ENCODE measurements at regions not wholly inside any gene's neighbourhood (a gene's known extent, or its start where the extent isn't known, plus 50 kb on each side); places are given as distances from the start of the nearest gene placed in this dataset.
"Not testable (repeated sequence)": the region's sequence is repeated elsewhere in the genome, so short reads cannot be mapped to it uniquely, and the experiment has no call there.

- DNase-seq, result no peak
Measured at GRCh38 chr14:104398656-104399055, 180.9 kb upstream of the C14orf180 start.

GRCh38 chr14:104399432-104400155, 180.0 kb upstream of the C14orf180 start:
- no peak for DNase-seq

DNA sequence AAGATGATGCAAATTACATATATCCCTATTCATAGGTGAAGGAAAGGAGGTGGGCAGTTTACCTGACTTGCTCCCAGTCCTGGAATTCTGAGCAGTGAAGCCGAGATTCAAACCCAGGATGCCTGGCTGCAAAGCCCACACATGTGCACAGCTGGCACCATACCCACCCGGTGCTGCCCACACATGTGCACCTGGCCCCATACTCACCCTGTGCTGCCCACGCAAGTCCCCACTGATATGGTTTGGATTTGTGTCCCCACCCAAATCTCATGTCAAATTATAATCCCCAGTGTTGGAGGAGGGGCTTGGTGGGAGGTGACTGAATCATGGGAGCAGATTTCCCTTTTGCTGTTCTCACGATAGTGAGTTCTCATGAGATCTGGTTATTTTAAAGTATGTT, 179.2 kb upstream of the C14orf180 start:
- no peak for DNase-seq

GRCh38 chr14:104401785-104402184, 177.8 kb upstream of the C14orf180 start:
- DNase-seq, result no peak

- not testable (repeated sequence) for DNase-seq
Measured at GRCh38 chr14:104402303-104402702, 177.3 kb upstream of the C14orf180 start.

GRCh38 chr14:104403421-104404220, 175.9 kb upstream of the C14orf180 start:
- DNase-seq, result no peak

GRCh38 chr14:104404922-104405321, 174.6 kb upstream of the C14orf180 start:
- DNase-seq, result no peak

DNA sequence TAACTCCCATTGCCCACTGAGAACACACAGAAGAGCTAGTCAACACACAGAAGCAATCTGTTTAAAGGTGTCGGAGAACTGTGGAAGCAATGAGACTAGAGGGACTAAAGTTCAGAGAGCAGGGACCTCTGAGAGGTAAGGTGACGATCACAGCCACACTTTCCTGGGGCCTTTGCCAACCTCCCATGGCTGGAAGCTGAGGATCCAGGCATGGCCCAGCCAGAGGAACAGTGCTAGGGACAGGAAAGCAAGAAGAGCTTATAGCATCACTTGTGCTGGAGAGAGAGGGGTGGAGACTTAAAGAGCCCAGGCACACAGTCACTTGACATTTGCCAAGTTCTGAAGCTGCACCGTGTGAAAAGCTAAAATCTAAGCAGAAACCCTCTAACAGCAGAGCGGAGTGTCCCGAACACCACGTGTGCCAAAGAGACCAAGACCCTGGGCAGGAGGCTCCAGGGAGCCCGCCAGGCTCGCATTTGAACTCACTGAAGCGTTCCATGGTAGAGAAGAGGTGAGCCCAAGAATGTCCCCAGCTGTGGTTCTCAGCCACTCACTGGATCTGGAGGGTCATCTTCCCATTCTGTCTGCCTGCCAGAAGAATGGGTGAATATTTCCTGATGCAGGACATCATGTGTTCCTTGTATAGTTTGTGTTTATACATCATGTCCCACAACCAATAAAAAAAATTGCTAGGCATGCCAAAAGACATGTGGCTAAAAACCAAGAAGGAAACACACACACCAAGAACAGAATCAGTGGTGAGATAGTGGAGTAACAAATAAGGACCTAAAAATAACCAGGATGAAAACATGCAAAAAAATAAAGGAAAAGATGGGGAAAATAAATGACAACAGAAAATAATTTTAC, 174.0 kb upstream of the C14orf180 start:
- DNase-seq, result no peak

- DNase-seq, result no peak
Measured at GRCh38 chr14:104406831-104407230, 172.7 kb upstream of the C14orf180 start.

DNA sequence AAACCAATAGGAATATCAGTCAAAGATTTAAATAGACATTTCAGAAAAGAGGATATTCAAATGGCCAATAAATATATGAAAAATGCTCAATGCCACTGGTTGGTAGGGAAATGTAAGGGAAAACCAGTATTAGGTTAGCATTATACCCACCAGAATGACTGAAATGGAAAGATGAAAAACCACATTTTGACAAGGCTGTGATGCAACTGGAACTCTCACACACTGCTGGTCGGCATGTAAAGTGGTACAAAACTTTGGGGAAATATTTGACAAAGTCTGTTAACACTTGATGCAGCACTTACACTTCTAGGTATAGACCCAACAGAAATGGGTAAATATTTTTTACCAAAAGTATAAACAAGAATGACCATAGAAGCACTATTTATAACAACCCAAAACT, 163.2 kb upstream of the C14orf180 start:
- no peak for DNase-seq

DNA sequence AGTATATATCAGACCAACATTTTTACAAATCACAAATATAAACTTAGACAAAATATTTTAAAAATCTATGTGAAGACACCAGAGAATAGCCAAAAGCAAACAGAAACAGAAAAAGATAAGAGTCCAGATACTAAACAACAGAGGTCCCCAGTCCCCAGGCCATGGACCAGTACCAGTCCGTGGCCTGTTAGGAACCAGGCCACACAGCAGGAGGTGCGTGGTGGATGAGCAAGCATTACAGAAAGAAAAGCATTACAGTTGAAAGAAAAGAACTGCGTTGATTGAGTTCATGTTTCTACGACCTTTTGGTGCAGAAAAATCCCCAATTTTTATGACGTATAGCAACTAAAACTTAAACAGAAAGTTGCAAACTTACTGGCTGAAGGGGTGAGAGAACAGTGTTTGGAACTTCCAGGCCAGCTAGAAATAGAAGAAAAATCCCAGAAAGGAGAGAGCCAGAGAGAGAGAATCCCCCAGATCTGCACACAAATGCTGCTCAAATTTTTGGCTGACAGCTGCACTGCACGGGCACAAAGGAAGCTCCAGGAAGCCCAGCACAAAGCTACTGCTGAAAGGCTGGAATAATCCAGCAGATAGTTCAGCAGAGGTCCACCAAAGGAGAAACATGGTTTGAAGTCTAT, 159.6 kb upstream of the C14orf180 start:
- DNase-seq, result no peak

- not testable (repeated sequence) for DNase-seq
Measured at GRCh38 chr14:104420523-104420922, 159.0 kb upstream of the C14orf180 start.

GRCh38 chr14:104420990-104421389, 158.6 kb upstream of the C14orf180 start:
- DNase-seq, result no peak

DNA sequence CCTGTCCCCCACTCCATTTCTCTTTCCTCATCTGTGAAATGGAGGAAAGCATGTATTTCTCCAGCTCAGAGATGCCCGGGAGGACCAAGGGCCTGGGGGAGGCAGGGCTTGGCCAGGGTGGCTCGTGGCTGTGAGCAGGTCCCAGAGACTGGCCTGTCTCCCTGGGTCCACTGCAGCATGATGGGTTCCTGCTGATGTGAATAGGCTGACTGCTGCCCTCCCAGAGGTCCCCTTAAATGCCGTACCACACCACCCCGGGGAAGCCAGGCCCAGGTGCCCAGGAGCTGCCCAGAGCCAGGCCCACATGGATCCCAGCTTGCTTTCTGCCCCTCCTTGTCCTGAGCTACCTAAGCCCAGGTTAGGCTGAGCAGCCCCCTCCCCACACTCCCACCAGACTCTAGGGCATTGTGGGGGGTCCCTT, 158.2 kb upstream of the C14orf180 start:
- no peak for DNase-seq

DNA sequence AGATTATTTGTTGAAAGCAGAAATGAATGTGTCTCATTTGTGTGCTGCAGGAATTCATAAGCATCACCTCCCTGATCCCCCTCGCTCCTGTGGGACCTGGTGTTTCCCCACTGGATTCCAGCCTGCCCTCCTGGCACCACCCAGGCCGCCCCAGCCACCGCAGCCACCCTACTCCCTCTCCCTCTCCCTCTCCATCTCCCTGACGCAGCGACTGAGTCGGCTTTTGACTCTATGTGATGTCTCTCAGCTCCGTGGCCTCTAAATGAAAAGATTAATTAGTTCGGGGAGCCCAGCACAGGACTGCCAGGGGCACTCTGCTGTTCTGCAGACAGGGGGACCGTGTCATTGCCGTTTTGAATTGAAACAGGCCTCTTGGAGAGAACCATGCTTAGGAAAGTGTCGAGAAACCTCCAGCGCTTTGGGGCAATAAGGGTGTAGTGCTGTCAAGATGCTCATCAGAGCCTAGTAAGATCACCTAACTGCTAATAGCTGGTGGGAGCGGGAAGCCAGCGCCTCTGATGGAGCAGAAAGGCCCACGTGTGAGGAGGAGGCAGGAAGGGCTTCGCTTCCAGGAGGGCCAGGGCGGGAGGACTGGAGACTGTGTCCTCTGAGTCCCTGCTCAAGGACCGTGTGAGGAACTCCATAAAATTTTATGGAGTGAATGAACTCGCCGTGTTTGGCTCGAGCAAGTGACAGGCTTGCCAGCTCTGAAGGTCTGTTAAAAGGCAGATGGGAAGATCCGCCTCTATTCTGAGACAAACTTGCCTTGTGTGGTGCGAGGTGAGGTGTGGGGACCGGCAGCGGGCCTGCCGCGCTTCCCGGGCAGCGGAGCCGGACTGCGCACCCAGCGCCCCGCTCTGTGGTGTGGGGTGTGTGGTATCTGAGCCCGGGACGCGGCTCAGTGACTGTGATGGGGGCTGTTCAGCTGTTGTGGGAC, 157.4 kb upstream of the C14orf180 start:
- peak; percentile 78 for DNase-seq

GRCh38 chr14:104422837-104423681, 156.5 kb upstream of the C14orf180 start:
- DNase-seq, result no peak

- no peak for DNase-seq
Measured at GRCh38 chr14:104423701-104424405, 155.7 kb upstream of the C14orf180 start.

- DNase-seq, result peak; percentile 68
Measured at GRCh38 chr14:104424406-104425072, 155.0 kb upstream of the C14orf180 start.

All from renal pelvis (tissue), 1 donor.